DMS153 (cell line): ENCODE measurements at regions not wholly inside any gene's neighbourhood (a gene's known extent, or its start where the extent isn't known, plus 50 kb on each side); places are given as distances from the start of the nearest gene placed in this dataset.
"Not testable (repeated sequence)": the region's sequence is repeated elsewhere in the genome, so short reads cannot be mapped to it uniquely, and the experiment has no call there.

Experiments used
- DNase-seq: peaks from one replicate; lab custom pipeline; 2025; lab: John Stamatoyannopoulos, UW

DNA sequence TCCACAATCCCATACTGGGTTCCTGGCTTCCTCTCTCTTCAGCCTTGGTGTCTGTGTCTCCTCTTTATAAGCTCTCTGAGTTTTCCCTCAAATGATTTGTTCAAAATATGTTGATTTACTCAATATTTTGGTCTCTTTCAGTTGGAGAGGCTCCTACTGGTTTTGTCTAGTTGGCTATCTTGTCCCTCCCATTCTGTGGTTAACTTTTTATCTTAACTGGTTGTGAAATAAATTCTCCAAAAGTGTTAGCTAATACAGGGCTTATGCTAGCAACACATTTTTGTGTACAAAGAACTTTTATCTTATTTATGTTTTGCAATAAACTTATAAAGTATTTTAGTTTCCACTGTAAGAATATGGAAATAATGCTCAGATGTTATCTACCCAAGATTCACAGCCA lies 200.9 kb downstream of the AASDHPPT start:
- DNase-seq, result no peak

- DNase-seq, result no peak
Measured at GRCh38 chr11:106280036-106280435, 202.6 kb downstream of the AASDHPPT start.

GRCh38 chr11:106281455-106282173 lies 204.2 kb downstream of the AASDHPPT start:
- DNase-seq, result no peak

- no peak for DNase-seq
Measured at GRCh38 chr11:106286881-106287504, 209.5 kb downstream of the AASDHPPT start.

- DNase-seq, result no peak
Measured at GRCh38 chr11:106288057-106288456, 210.6 kb downstream of the AASDHPPT start.

GRCh38 chr11:106288822-106289387 lies 211.4 kb downstream of the AASDHPPT start:
- DNase-seq, result no peak

- DNase-seq, result no peak
Measured at GRCh38 chr11:106292526-106292925, 215.1 kb downstream of the AASDHPPT start.

DNA sequence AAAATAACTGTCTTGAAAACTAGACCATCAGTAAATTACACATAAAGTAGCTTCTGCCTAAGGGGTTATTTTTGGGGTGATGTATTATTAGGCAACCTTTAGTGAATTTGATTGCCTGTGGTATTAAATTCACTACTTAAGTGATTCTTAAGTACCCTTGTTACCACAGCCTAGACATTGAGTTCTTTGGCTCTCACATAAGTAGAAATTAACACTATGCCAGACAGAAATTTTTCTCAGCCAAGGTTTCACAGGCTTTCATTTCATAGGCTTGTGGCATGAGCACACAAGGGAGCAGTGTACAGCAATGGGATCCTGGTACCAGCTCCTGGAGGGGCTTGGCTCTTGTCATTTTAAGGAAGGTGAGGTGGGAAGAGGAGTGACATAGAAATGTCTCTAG lies 218.5 kb downstream of the AASDHPPT start:
- DNase-seq, result no peak

DNA sequence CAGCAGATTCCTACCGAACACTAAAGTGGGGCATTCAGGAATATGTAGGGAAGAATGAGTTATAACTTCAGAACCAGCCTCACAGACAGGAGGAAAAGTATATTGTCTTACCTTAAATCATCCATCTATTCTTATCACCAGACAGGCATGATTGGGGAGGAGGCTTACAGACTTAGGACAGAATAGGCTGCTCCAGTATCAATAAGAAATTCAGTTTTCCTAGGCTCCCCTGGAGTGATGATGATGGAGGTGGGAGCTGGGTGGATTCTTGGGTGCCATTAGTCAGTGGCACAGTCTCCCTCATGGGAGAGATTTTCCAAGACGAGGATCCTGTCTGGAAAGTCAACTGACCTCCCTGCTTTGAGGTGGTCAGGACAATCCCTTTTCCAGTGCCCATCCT lies 225.0 kb downstream of the AASDHPPT start:
- DNase-seq, result no peak

GRCh38 chr11:106304274-106304673 lies 226.8 kb downstream of the AASDHPPT start:
- no peak for DNase-seq

GRCh38 chr11:106305458-106305857 lies 228.0 kb downstream of the AASDHPPT start:
- DNase-seq, result no peak

- DNase-seq, result no peak
Measured at GRCh38 chr11:106306942-106307341, 229.5 kb downstream of the AASDHPPT start.

DNA sequence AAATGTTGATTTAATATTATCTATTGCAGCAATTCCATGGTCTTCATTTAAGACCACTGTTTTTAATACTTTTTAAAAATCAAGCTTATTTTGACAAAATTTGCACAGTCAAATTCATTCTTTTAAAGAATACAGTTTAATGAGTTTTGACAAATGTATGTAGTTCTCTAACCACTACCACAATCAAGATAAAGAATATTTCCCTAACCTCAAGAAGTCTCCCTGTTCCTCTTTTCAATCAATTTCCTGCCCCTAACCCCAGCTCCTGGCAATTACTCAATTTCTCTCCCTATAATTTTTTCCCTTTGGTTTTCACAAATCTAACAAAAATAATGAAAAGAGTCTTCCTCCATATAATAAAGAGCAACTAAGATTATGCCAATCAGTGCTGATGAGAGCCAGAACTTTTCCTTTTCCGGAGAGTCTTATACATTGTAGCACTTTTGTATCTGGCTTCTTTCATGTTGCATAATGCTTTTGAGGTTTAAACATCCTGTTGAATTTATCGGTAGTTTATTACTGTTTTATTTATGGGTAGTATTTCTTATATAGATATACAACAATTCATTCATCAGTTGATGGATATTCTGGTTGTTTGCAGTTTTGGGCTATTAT lies 231.7 kb downstream of the AASDHPPT start:
- DNase-seq, result no peak

GRCh38 chr11:106311531-106312230 lies 234.2 kb downstream of the AASDHPPT start:
- no peak for DNase-seq

DNA sequence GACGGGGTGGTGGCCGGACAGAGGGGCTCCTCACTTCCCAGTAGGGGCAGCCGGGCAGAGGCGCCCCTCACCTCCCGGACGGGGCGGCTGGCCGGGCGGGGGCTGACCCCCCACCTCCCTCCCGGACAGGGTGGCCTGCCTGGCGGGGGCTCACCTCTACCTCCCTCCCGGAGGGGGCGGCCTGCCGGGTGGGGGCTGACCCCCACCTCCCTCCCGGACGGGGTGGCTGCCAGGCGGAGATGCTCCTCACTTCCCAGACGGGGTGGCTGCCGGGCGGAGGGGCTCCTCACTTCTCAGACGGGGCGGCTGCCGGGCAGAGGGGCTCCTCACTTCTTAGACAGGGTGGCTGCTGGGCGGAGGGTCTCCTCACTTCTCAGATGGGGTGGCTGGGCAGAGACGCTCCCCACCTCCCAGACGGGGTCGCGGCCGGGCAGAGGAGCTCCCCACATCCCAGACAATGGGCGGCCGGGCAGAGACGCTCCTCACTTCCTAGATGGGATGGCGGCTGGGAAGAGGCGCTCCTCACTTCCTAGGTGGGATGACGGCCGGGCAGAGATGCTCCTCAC lies 239.8 kb downstream of the AASDHPPT start:
- not testable (repeated sequence) for DNase-seq

DNA sequence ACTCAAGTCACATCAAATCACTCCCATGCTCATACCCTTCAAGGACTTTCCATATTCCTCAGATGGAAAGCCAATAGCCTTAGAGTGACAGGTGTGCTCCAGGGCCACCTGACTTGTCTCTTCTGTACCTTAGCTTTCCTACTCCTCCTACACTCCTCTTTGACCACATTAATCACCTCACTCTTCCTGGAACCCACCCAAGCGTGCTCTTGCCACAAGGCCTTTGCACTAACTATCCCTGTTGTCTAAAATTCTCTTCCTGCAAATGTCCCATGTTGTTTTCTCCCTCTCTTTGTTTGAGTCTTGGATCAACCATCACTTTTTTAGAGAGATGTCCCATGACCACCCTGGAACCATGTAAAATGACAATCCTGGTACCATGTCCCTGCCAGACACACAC lies 244.1 kb downstream of the AASDHPPT start:
- no peak for DNase-seq

DNA sequence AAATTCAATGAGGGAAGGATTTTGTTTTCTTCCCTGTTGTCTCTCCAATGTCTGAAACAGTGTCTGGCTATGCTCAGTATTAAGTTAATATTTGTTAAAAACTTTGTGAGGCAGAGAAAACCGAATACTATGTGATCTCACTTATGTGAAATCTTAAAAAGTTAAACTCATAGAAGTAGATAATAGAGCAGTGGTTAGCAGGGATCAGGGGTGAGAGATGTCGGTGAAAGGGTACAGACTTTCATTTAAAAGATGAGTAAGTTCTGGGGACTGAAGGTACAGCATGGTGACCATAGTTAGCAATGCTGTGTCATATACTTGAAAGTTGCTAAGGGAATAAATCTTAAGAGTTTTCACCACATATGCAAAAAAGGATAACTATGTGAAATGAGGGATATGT lies 244.6 kb downstream of the AASDHPPT start:
- no peak for DNase-seq

GRCh38 chr11:106326087-106326486 lies 248.6 kb downstream of the AASDHPPT start:
- no peak for DNase-seq

DNA sequence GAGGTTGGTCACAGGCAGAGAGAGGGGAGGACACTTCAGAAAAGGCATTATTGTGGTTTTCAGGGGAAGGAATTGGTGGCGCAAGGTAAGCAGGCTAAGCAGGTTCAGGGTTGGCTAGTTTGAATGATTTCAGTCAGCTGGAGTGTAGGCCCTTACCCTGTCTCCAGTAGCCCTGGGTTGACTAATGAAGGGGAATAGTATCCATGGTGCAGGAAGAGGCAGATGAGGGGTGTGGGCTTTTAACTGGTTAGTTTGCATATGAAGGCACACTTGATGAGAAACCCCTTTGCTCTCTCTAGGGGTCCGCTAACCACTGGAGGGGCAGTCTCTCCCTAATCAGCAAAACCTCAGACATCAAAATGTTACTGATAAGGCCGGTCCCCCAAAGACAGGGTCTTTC lies 249.7 kb downstream of the AASDHPPT start:
- no peak for DNase-seq

DNA sequence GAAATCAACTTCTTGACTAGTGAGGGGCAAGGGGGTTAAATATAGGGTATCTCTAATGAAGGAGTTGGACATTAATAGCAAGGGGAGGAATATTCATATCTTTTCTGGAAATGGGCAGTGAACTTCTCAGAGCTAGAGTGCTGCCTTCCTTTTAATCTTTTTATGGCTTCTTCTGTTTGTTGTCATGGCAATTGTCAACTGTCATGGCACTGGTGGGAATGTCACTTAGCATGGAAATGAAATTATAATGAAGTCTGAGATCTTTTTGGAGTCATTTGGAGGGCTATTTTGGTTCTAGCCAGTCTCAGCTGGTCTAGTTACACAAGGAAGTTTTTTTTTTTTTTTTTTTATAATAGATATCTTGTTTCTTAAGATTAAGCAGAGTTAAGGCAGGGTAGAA lies 250.2 kb downstream of the AASDHPPT start:
- DNase-seq, result no peak

- DNase-seq, result no peak
Measured at GRCh38 chr11:106329273-106330018, 252.0 kb downstream of the AASDHPPT start.
